Suppressor macrophage treated with lipopolysaccharide for 4 hours (primary cell): ENCODE measurements at regions not wholly inside any gene's neighbourhood (a gene's known extent, or its start where the extent isn't known, plus 50 kb on each side); places are given as distances from the start of the nearest gene placed in this dataset.
"Not testable (repeated sequence)": the region's sequence is repeated elsewhere in the genome, so short reads cannot be mapped to it uniquely, and the experiment has no call there.

Source experiments
- DNase-seq: peaks from one replicate; pipeline ENCODE4 v3.0.0-alpha.2; 2020

GRCh38 chr19:28553005-28553404 lies 659.9 kb downstream of the UQCRFS1 start:
- no peak for DNase-seq

DNA sequence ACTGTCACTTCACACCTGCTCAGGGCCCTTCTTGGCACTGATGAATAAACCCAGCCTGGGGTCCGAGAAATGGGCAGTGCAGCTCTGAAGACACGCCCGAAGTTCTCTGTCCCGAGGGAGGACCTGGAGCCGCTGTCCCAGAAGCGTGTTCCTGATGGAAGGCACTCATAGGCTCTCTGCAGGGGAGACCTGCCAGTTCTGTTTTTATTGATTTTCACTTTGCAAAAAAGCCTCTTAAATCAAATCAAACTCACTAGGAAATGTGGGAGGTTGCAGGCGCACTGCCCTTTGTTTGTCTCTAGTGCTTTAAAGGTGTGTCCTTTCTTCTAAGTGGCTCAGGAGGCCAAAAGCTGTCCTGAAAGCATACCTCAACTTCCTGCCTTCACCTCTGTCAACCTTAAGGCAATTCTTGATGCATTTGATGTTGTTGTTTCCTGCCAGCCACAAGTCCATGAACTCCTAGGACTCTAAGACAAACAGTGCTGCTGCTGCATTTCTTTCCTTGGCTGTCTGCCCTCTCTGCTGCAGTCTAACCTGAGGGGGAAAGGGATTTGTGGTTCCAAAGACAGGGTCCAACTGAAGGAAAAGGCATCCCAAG lies 663.2 kb downstream of the UQCRFS1 start:
- no peak for DNase-seq

DNA sequence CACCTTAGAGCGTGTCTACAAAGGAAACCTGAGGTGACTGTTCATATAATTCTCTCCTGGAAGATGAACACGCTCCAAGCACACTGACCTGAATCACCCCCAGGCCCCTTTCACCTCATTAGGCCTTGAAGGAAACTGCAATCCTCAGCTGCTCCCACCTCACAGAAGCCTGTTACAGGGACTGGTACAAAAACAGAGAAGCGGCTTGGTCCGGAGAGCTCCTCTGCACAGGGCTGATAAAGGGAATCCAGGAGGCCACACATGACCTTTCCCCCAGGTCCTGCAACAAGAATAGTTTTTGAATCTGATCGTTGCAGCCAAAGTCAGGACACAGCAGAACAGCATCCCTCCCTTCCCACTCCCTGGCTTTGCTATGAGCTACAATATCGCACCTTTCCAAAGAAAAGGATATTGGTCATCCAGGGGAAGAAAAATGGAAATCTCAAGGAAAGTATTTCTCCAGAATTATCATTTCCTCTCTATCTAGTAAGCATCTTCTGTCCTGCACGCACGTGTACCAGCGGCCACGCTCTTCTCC lies 666.7 kb downstream of the UQCRFS1 start:
- no peak for DNase-seq

- DNase-seq = not testable (repeated sequence)
These were observed 667.6 kb downstream of the UQCRFS1 start for GRCh38 chr19:28545397-28545796.

GRCh38 chr19:28544451-28545261 lies 668.3 kb downstream of the UQCRFS1 start:
- no peak for DNase-seq

DNA sequence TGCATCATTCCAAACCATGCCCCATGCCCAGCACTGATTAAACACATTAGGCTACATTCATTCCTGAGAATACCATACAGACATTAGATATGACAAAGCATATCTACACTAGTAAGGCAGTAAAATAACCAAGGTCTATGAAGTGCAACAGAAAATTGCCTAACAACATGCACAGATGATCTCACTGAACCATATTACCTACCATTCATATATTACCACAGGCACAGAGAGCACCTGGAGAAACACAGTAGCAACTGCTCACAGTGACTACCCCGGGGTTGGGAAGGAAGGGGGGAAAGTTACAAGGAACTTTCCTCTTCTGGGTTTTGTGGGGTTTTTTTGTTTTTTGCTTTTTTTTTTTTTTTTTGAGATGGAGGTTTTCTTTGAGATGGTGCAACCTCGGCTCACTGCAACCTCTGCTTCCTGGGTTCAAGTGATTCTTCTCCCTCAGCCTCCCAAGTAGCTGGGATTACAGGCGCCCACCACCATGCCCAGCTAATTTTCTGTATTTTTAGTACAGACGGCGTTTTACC lies 669.6 kb downstream of the UQCRFS1 start:
- no peak for DNase-seq

DNA sequence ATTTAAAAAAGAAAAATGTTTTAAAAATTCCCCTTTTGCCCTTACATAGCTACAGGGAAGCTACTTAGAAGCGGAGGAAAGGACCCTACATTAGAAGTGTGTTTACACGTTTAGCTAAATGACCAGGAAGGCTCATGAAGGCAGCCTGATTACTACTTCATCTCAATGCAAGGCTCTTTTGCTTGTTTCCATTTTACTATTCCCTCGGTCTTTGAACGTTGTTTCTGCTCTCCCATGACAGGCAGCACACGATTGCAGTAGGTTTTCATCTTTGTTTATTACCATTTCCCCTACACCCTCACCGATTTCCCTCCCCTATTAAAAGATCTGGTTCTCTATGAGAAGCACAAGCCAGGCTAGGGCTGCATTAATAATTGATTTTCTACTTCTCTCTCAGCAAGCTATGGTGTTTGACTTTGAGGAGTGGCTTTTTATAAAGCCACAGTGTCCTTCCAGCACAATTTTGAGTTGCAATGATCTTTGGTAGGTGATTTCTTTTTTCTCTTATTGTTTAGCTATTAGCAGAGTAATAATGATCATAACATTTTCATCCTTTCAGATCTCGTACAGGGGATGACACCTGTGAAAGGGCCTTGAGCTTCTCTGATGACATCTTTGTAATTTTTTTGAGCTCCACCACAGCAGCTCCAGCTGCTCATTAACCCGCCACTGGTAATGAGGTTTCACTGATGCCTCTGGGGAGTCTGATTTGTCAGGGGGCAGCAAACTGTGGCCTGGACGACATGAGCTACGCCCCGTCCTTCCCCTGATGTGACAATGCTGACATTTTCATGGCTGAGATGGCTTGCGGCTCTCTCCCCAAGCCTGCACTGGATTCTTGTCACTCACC lies 670.3 kb downstream of the UQCRFS1 start:
- DNase-seq = no peak

- DNase-seq = no peak
These were observed 671.2 kb downstream of the UQCRFS1 start for GRCh38 chr19:28541602-28542393.

- no peak for DNase-seq
These were observed 671.9 kb downstream of the UQCRFS1 start for GRCh38 chr19:28541029-28541428.

- DNase-seq = not testable (repeated sequence)
These were observed 672.6 kb downstream of the UQCRFS1 start for GRCh38 chr19:28540385-28540784.

DNA sequence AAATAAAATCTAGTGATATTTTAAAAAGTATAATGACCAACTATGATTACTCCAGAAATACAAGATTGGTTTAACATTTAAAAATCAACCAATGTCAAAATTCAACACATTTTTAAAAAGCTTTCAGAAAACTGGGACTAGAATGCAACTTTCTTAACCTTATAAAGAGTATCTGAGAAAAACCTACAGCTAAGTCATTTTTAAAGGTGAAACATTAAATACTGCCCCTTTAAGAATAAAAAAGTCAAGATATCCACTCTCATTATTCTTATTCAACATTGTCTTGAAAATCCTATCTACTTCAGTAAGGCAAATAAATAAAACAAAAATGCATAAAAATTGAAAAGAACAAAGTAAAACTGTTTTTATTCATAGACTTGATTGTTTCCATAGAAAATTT lies 673.2 kb downstream of the UQCRFS1 start:
- no peak for DNase-seq

- not testable (repeated sequence) for DNase-seq
These were observed 674.4 kb downstream of the UQCRFS1 start for GRCh38 chr19:28538579-28538978.

GRCh38 chr19:28537896-28538295 lies 675.1 kb downstream of the UQCRFS1 start:
- DNase-seq = no peak

- DNase-seq = no peak
These were observed 675.9 kb downstream of the UQCRFS1 start for GRCh38 chr19:28537079-28537478.

DNA sequence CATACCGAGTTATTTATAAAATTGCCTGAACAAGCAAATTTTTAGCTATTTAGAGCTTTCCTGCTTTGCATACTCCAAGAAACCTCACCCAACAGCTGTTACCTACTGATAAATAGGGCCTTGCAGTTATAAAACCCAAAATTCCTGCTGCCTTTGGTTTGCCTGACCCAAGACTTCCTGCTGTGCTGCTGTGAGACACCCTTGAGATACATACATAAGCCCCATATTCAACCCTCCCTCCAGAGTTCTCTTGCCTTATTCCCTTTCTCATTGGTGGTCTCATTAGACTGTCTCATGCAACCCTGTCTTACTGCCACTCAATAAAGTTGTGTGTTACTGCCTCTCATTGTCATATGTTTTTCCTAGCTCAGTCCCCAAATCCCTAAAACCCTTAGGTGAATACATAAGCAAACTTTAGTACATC lies 677.6 kb downstream of the UQCRFS1 start:
- no peak for DNase-seq

GRCh38 chr19:28534766-28535351 lies 678.1 kb downstream of the UQCRFS1 start:
- no peak for DNase-seq

- DNase-seq = no peak
These were observed 680.1 kb downstream of the UQCRFS1 start for GRCh38 chr19:28532765-28533341.

GRCh38 chr19:28531979-28532378 lies 681.0 kb downstream of the UQCRFS1 start:
- no peak for DNase-seq

DNA sequence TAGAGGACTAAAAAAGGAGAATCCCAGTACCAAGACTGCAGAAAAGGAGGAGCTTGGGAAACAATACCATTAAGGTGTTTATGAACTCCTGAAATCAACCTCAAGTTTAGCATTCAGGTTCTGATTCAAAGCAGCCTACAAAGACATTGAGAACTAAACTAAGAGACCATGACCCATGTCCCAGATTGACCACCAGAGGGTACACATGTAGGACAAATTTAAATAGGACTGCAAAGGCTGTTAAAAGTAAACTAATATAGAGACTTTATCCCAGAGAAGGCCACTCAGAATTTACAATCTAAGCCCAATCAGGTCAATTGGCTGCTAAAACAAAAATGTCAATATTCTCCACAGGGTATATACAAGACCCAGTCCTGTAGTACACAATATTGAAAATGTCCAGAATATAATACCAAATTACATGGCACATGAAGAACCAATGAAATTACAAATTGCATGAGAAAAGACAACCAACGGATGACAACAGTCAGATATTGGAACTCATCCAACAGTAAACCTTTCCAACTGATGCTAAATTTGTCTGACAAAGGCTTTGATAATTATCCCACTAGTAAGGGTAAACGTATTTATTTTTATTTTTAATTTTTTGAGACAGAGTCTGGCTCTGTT lies 682.4 kb downstream of the UQCRFS1 start:
- DNase-seq = no peak

- no peak for DNase-seq
These were observed 686.9 kb downstream of the UQCRFS1 start for GRCh38 chr19:28526038-28526437.

DNA sequence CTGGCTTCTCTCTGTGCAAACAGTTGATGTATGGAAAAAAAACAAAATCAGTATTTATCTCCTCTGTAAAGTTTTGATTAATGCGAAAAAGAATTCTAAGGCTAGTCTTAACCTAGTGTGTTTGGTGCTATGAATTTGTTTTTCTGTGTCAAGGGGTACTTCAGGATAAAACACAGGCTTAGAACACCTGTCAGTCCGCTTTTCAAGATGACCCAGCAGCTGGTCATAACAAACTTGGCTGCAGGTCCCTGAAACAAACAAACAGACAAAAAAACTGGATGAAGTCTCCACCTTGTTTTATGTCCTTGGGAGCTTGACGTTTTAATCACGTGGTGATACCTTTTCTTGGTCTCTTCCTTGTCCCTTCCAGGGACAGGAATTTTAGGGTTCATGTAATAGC lies 689.3 kb downstream of the UQCRFS1 start:
- DNase-seq = no peak
